ENCODE measurements at regions not wholly inside any gene's neighbourhood (a gene's known extent, or its start where the extent isn't known, plus 50 kb on each side); places are given as distances from the start of the nearest gene placed in this dataset.

GRCh38 chr12:34287437-34287836, 265.1 kb downstream of the ALG10 start:
- BruUV-seq (replicated peaks) = no TSS peak
- in situ Hi-C loops (cut with MboI) = loop anchor here (25.0 kb wide), 3 partner anchors 100 to 300 kb away; no protein-coding TSS in a partner anchor
- no peak for TF ChIP-seq EZH2 (IDR thresholded peaks at IDR 0.05; ENCODE audit: borderline replicate concordance, control insufficient read depth, low read depth, low read length)
- TF ChIP-seq NR2C2 (IDR thresholded peaks at IDR 0.05; ENCODE audit: borderline replicate concordance, control insufficient read depth, insufficient read length, low read depth) = no peak
- no peak for TF ChIP-seq MAX (IDR thresholded peaks at IDR 0.05; ENCODE audit: low read depth, low read length)
- no peak for TF ChIP-seq PKNOX1 (IDR thresholded peaks at IDR 0.05)
- TF ChIP-seq CEBPZ (IDR thresholded peaks at IDR 0.05; ENCODE audit: low read depth, low read length) = no peak
- TF ChIP-seq KDM1A (IDR thresholded peaks at IDR 0.05; ENCODE audit: borderline replicate concordance) = no peak
- no peak for TF ChIP-seq POU2F2 (IDR thresholded peaks at IDR 0.05; ENCODE audit: borderline replicate concordance, low read depth, low read length)
- TF ChIP-seq ESRRA (IDR thresholded peaks at IDR 0.05; ENCODE audit: low read length) = no peak
- no peak for TF ChIP-seq PBX3 (IDR thresholded peaks at IDR 0.05; ENCODE audit: insufficient replicate concordance, low read depth, low read length)
- no peak for TF ChIP-seq CTCF (IDR thresholded peaks at IDR 0.05 in 2 of 3, conservative IDR thresholded peaks at IDR 0.05 in 1 of 3; ENCODE audit: control insufficient read depth in 2 of 3, extremely low read depth in 1 of 3, insufficient read depth in 1 of 3, low read depth in 3 of 3, low read length in 3 of 3)
- TF ChIP-seq RAD51 (IDR thresholded peaks at IDR 0.05) = no peak
- TF ChIP-seq BACH1 (IDR thresholded peaks at IDR 0.05; ENCODE audit: borderline replicate concordance) = no peak
- TF ChIP-seq BCL11A (IDR thresholded peaks at IDR 0.05; ENCODE audit: low read depth, low read length) = no peak
- no peak for TF ChIP-seq MYC (IDR thresholded peaks at IDR 0.05; ENCODE audit: insufficient read depth, insufficient read length, insufficient replicate concordance, low read length, severe bottlenecking)
- TF ChIP-seq BCL3 (IDR thresholded peaks at IDR 0.05; ENCODE audit: borderline replicate concordance, insufficient read depth, low read depth, low read length, poor library complexity, severe bottlenecking) = no peak

More at GRCh38 chr12:34287437-34287836, 265.1 kb downstream of the ALG10 start:
- H3K27ac ChIP-seq (ENCODE audit: control insufficient read depth, insufficient read depth) = no peak overlapping the region
- 19% methylated on average over 9 of the region's 9 CpGs for WGBS (ENCODE audit: insufficient coverage, insufficient replicate concordance, low lambda C conversion rate, missing lambda C conversion rate)
- no peaks in the 10 kb centered on the region for H3K36me3 ChIP-seq (ENCODE audit: control insufficient read depth in 2 of 2, insufficient read depth in 2 of 2, low read length in 1 of 2)
- H2AFZ ChIP-seq (ENCODE audit: control insufficient read depth, low read depth, low read length) = no peak overlapping the region
- ChIA-PET RAD21 (ENCODE audit: unreplicated experiment) (no interaction called here), CTCF (no interaction called here), POLR2A (no interaction called here), SMC1A (ENCODE audit: uncharacterized antibody, unreplicated experiment) (no interaction called here)
- no peaks in the 10 kb centered on the region for H4K20me1 ChIP-seq (ENCODE audit: control insufficient read depth, insufficient read depth)
- no peak overlapping the region for H3K4me2 ChIP-seq (ENCODE audit: control insufficient read depth, insufficient read depth)
- H3K4me1 ChIP-seq (ENCODE audit: control insufficient read depth, insufficient read depth, low read length) = no peaks in the 10 kb centered on the region
- no peak for ATAC-seq
- no peak for DNase-seq (ENCODE audit: low read depth, low spot score)
- H3K27me3 ChIP-seq (replicated peaks in 1 of 2; ENCODE audit: control insufficient read depth in 2 of 2, insufficient read depth in 2 of 2, low read length in 1 of 2) = no peaks in the 10 kb centered on the region
- no peak overlapping the region for H3K9ac ChIP-seq (ENCODE audit: control insufficient read depth, insufficient read depth, low read length)
- no peak overlapping the region for H3K4me3 ChIP-seq
- FAIRE-seq = no peak
- H3K79me2 ChIP-seq (ENCODE audit: control insufficient read depth, insufficient read depth, low read length) = no peaks in the 10 kb centered on the region
- H3K9me3 ChIP-seq (replicated peaks; ENCODE audit: control insufficient read depth, insufficient read depth, low read length) = no peaks in the 10 kb centered on the region; the same call in 2 of the 3 replicates
- intact Hi-C loops (cut with micrococcal nuclease; ENCODE audit: unreplicated experiment) = no loop called here
